GM12892 (cell line): ENCODE measurements at regions not wholly inside any gene's neighbourhood (a gene's known extent, or its start where the extent isn't known, plus 50 kb on each side); places are given as distances from the start of the nearest gene placed in this dataset.
"Not testable (repeated sequence)": the region's sequence is repeated elsewhere in the genome, so short reads cannot be mapped to it uniquely, and the experiment has no call there.

Source experiments
- POLR2A ChIP-seq: IDR thresholded peaks from 2 replicates; pipeline ENCODE4 v1.6.1; 2011; ENCODE audit warnings: low read depth, low read length, control low read depth
- TAF1 ChIP-seq: IDR thresholded peaks from 2 replicates; pipeline ENCODE4 v1.6.1; 2011; ENCODE audit warnings: low read depth, mild to moderate bottlenecking, control low read depth, low read length, borderline replicate concordance

GRCh38 chr2:82737965-82738364, 1721.1 kb downstream of the SUCLG1 start:
- not testable (repeated sequence) for TF ChIP-seq POLR2A, TAF1
